GM23338 (cell line): ENCODE measurements at regions not wholly inside any gene's neighbourhood (a gene's known extent, or its start where the extent isn't known, plus 50 kb on each side); places are given as distances from the start of the nearest gene placed in this dataset.

Source experiments
- ATAC-seq: fragments of 200-7000 bp; cut with Tn5 transposase; 3 replicates; pipeline ENCODE4 v1.9.1; 2020
- DNase-seq: peaks from one replicate; pipeline ENCODE4 v3.0.0-alpha.2; 2015; ENCODE audit warnings: low spot score
- H2AFZ ChIP-seq: fragments of 200-600 bp; sonication (generic); 2 replicates; pipeline ENCODE4 v1.8.0; 2016; ENCODE audit warnings: antibody characterized with exemption, mild to moderate bottlenecking, moderate library complexity
- H3F3A ChIP-seq: fragments of 200-600 bp; sonication (generic); replicated peaks from 2 replicates; pipeline ENCODE4 v1.8.0; 2017; ENCODE audit warnings: antibody characterized with exemption, mixed run types, low read depth
- H3K27ac ChIP-seq: fragments of 200-600 bp; sonication (generic); 2 replicates; pipeline ENCODE4 v1.6.1; 2016; ENCODE audit warnings: low read depth
- H3K27me3 ChIP-seq: fragments of 200-600 bp; sonication (generic); 2 replicates; pipeline ENCODE4 v1.8.0; 2016; ENCODE audit warnings: mild to moderate bottlenecking, mixed run types, moderate library complexity; ENCODE audit not compliant: insufficient read depth
- H3K36me3 ChIP-seq: fragments of 200-600 bp; sonication (generic); 2 replicates; pipeline ENCODE4 v1.8.0; 2016; ENCODE audit warnings: mild to moderate bottlenecking; ENCODE audit not compliant: insufficient read depth
- H3K4me1 ChIP-seq: fragments of 200-600 bp; sonication (generic); 2 replicates; pipeline ENCODE4 v1.8.0; 2016; ENCODE audit warnings: mild to moderate bottlenecking, moderate library complexity; ENCODE audit not compliant: insufficient read depth
- H3K4me2 ChIP-seq: fragments of 200-600 bp; sonication (generic); 2 replicates; pipeline ENCODE4 v1.7.1; 2017; ENCODE audit warnings: mixed run types
- H3K4me3 ChIP-seq: fragments of 200-600 bp; sonication (generic); 2 replicates; pipeline ENCODE4 v1.6.1; 2016; ENCODE audit warnings: mixed run types
- H3K79me2 ChIP-seq: fragments of 200-600 bp; sonication (generic); replicated peaks from 2 replicates; pipeline ENCODE4 v1.8.0; 2017; ENCODE audit warnings: mild to moderate bottlenecking; ENCODE audit not compliant: insufficient read depth
- H3K9me2 ChIP-seq: fragments of 200-600 bp; sonication (generic); 2 replicates; pipeline ENCODE4 v1.8.0; 2017; ENCODE audit not compliant: insufficient read depth
- H4K20me1 ChIP-seq: fragments of 200-600 bp; sonication (generic); replicated peaks from 2 replicates; pipeline ENCODE4 v1.8.0; 2017; ENCODE audit warnings: mild to moderate bottlenecking; ENCODE audit not compliant: insufficient read depth
- H3K27ac Mint-ChIP-seq: 2 replicates; pipeline ENCODE4 v1.8.0; 2020; ENCODE audit warnings: inconsistent platforms, mild to moderate bottlenecking, moderate library complexity, mixed read lengths
- H3K27me3 Mint-ChIP-seq: 3 replicates; pipeline ENCODE4 v1.8.0; 2022; ENCODE audit warnings: low read depth, mild to moderate bottlenecking, moderate library complexity, mixed read lengths, inconsistent platforms; ENCODE audit not compliant: insufficient read depth, poor library complexity
- H3K36me3 Mint-ChIP-seq: 3 replicates; pipeline ENCODE4 v1.8.0; 2021; ENCODE audit warnings: low read depth, mild to moderate bottlenecking, inconsistent platforms, moderate library complexity, mixed read lengths
- H3K4me1 Mint-ChIP-seq: 3 replicates; pipeline ENCODE4 v1.8.0; 2020; ENCODE audit warnings: mild to moderate bottlenecking, inconsistent platforms, mixed read lengths
- H3K4me3 Mint-ChIP-seq: 3 replicates; pipeline ENCODE4 v1.8.0; 2021; ENCODE audit warnings: moderate library complexity, mild to moderate bottlenecking, inconsistent platforms, mixed read lengths
- H3K9me3 Mint-ChIP-seq: 3 replicates; pipeline ENCODE4 v1.8.0; 2020; ENCODE audit warnings: moderate library complexity, mild to moderate bottlenecking, inconsistent platforms, mixed read lengths
- CREB1 ChIP-seq: fragments of 250-450 bp; sonication (Bioruptor Pico); IDR thresholded peaks from 2 replicates; pipeline ENCODE4 v1.5.0; 2020; ENCODE audit warnings: low read depth, mild to moderate bottlenecking, moderate library complexity
- EZH2 ChIP-seq: fragments of 200-600 bp; sonication (generic); IDR thresholded peaks from one replicate; pipeline ENCODE4 v1.8.0; 2017; ENCODE audit warnings: antibody characterized with exemption, mild to moderate bottlenecking, low read depth; ENCODE audit not compliant: unreplicated experiment
- EZH2phosphoT487 ChIP-seq: fragments of 200-600 bp; sonication (generic); IDR thresholded peaks from one replicate; pipeline ENCODE4 v1.8.1; 2018; ENCODE audit warnings: antibody characterized with exemption; ENCODE audit not compliant: unreplicated experiment
- NANOG ChIP-seq: IDR thresholded peaks from 2 replicates; pipeline ENCODE4 v1.6.1; 2016; ENCODE audit warnings: antibody characterized with exemption, borderline replicate concordance
- POLR2AphosphoS5 ChIP-seq: IDR thresholded peaks from 2 replicates; pipeline ENCODE4 v1.6.1; 2016; ENCODE audit warnings: antibody characterized with exemption, low read depth
- ZNF114 ChIP-seq: fragments of 250-450 bp; sonication (Bioruptor Pico); IDR thresholded peaks from 2 replicates; pipeline ENCODE4 v1.5.0; 2020; ENCODE audit warnings: mild to moderate bottlenecking, moderate library complexity
- ZNF331 ChIP-seq: fragments of 250-450 bp; sonication (Bioruptor Pico); IDR thresholded peaks from 2 replicates; pipeline ENCODE4 v1.5.0; 2020; ENCODE audit warnings: low read depth, mild to moderate bottlenecking, moderate library complexity
- TF ChIP-seq, protein P1 (sequence below): fragments of 250-450 bp; sonication (Bioruptor Pico); IDR thresholded peaks from 2 replicates; pipeline ENCODE4 v1.5.0; 2020; ENCODE audit warnings: mild to moderate bottlenecking, moderate library complexity
- TF ChIP-seq, protein P2 (sequence below): IDR thresholded peaks from 2 replicates; pipeline ENCODE4 v1.6.1; 2016; ENCODE audit warnings: antibody characterized with exemption
- TF ChIP-seq, protein P3 (sequence below), 2 experiments: fragments of 200-600 bp in 1 of 2; sonication (generic) in 1 of 2; conservative IDR thresholded peaks; 2 replicates each; pipeline versions ENCODE4 v1.5.1 to v1.6.1; 2016 to 2017; ENCODE audit warnings: antibody characterized with exemption in 2 of 2, low read depth in 2 of 2, mild to moderate bottlenecking in 2 of 2, moderate library complexity in 1 of 2

DNA sequence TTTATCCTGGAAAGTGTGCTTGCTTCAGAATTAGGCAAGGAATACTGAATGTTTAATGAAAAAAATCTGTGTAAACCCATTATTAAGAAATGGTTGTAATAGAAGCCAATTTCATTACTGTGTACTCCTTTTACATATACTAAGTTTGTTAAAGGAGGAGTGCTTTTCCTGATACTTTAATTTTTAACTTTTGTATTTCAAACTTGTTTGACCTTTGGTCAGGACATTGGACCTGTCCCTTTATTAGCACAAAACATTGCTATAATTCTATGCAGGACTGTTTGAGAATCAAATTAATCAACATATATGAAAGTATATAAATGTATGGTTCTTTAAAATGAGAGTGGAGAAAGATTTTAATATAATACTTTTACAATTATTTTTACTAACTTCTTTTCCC is 659.6 kb downstream of the TMTC2 start (continued):
- TF ChIP-seq, protein P1, sequence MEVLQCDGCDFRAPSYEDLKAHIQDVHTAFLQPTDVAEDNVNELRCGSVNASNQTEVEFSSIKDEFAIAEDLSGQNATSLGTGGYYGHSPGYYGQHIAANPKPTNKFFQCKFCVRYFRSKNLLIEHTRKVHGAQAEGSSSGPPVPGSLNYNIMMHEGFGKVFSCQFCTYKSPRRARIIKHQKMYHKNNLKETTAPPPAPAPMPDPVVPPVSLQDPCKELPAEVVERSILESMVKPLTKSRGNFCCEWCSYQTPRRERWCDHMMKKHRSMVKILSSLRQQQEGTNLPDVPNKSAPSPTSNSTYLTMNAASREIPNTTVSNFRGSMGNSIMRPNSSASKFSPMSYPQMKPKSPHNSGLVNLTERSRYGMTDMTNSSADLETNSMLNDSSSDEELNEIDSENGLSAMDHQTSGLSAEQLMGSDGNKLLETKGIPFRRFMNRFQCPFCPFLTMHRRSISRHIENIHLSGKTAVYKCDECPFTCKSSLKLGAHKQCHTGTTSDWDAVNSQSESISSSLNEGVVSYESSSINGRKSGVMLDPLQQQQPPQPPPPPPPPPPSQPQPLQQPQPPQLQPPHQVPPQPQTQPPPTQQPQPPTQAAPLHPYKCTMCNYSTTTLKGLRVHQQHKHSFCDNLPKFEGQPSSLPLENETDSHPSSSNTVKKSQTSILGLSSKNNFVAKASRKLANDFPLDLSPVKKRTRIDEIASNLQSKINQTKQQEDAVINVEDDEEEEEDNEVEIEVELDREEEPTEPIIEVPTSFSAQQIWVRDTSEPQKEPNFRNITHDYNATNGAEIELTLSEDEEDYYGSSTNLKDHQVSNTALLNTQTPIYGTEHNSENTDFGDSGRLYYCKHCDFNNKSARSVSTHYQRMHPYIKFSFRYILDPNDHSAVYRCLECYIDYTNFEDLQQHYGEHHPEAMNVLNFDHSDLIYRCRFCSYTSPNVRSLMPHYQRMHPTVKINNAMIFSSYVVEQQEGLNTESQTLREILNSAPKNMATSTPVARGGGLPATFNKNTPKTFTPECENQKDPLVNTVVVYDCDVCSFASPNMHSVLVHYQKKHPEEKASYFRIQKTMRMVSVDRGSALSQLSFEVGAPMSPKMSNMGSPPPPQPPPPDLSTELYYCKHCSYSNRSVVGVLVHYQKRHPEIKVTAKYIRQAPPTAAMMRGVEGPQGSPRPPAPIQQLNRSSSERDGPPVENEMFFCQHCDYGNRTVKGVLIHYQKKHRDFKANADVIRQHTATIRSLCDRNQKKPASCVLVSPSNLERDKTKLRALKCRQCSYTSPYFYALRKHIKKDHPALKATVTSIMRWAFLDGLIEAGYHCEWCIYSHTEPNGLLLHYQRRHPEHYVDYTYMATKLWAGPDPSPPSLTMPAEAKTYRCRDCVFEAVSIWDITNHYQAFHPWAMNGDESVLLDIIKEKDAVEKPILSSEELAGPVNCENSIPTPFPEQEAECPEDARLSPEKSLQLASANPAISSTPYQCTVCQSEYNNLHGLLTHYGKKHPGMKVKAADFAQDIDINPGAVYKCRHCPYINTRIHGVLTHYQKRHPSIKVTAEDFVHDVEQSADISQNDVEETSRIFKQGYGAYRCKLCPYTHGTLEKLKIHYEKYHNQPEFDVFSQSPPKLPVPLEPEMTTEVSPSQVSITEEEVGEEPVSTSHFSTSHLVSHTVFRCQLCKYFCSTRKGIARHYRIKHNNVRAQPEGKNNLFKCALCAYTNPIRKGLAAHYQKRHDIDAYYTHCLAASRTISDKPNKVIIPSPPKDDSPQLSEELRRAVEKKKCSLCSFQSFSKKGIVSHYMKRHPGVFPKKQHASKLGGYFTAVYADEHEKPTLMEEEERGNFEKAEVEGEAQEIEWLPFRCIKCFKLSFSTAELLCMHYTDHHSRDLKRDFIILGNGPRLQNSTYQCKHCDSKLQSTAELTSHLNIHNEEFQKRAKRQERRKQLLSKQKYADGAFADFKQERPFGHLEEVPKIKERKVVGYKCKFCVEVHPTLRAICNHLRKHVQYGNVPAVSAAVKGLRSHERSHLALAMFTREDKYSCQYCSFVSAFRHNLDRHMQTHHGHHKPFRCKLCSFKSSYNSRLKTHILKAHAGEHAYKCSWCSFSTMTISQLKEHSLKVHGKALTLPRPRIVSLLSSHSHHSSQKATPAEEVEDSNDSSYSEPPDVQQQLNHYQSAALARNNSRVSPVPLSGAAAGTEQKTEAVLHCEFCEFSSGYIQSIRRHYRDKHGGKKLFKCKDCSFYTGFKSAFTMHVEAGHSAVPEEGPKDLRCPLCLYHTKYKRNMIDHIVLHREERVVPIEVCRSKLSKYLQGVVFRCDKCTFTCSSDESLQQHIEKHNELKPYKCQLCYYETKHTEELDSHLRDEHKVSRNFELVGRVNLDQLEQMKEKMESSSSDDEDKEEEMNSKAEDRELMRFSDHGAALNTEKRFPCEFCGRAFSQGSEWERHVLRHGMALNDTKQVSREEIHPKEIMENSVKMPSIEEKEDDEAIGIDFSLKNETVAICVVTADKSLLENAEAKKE (CRISPR knock-in tag): no peak
- no peak for TF ChIP-seq EZH2phosphoT487
- TF ChIP-seq CREB1: no peak
- no peak for TF ChIP-seq EZH2
- TF ChIP-seq ZNF331 (CRISPR knock-in tag): no peak

DNA sequence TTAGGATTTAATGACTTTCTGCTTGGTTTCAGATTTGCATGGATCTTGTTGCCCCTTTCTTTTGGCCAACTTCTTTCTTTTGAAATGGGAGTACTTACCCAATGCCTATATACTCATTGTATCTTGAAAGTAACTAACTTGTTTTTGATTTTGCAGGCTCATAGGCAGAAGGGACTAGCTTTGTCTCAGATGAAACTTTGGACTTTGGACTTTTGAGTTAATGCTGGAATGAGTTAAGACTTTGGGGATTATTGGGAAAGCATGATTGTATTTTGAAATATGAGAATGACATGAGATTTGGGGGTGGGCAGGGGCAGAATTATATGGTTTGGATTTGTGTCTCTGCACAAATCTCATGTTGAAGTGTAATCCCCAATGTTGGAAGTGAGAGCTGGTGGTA is 657.1 kb downstream of the TMTC2 start:
- Mint-ChIP-seq H3K9me3 (peaks cover 3% of the 10 kb centered on the region; the same call in 1 of the 3 replicates), H3K4me1 (no peaks in the 10 kb centered on the region), H3K27ac (no peak overlapping the region), H3K36me3 (no peaks in the 10 kb centered on the region), H3K27me3 (no peaks in the 10 kb centered on the region), H3K4me3 (no peak overlapping the region)
- Histone ChIP-seq H3K27me3 (no peaks in the 10 kb centered on the region), H3K27ac (no peak overlapping the region), H4K20me1 (no peaks in the 10 kb centered on the region), H3K4me3 (no peak overlapping the region), H3F3A (no peaks in the 10 kb centered on the region), H3K9me2 (peaks cover 7% of the 10 kb centered on the region), H3K36me3 (no peaks in the 10 kb centered on the region), H3K4me2 (no peak overlapping the region), H3K4me1 (no peaks in the 10 kb centered on the region), H2AFZ (no peak overlapping the region), H3K79me2 (no peaks in the 10 kb centered on the region)
- no peak for DNase-seq
- no peak for ATAC-seq
- no peak for TF ChIP-seq POLR2AphosphoS5
- TF ChIP-seq ZNF114: no peak
- no peak for TF ChIP-seq CREB1
- TF ChIP-seq, protein P2, sequence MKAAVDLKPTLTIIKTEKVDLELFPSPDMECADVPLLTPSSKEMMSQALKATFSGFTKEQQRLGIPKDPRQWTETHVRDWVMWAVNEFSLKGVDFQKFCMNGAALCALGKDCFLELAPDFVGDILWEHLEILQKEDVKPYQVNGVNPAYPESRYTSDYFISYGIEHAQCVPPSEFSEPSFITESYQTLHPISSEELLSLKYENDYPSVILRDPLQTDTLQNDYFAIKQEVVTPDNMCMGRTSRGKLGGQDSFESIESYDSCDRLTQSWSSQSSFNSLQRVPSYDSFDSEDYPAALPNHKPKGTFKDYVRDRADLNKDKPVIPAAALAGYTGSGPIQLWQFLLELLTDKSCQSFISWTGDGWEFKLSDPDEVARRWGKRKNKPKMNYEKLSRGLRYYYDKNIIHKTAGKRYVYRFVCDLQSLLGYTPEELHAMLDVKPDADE: no peak
- no peak for TF ChIP-seq EZH2phosphoT487
- TF ChIP-seq, protein P3, sequence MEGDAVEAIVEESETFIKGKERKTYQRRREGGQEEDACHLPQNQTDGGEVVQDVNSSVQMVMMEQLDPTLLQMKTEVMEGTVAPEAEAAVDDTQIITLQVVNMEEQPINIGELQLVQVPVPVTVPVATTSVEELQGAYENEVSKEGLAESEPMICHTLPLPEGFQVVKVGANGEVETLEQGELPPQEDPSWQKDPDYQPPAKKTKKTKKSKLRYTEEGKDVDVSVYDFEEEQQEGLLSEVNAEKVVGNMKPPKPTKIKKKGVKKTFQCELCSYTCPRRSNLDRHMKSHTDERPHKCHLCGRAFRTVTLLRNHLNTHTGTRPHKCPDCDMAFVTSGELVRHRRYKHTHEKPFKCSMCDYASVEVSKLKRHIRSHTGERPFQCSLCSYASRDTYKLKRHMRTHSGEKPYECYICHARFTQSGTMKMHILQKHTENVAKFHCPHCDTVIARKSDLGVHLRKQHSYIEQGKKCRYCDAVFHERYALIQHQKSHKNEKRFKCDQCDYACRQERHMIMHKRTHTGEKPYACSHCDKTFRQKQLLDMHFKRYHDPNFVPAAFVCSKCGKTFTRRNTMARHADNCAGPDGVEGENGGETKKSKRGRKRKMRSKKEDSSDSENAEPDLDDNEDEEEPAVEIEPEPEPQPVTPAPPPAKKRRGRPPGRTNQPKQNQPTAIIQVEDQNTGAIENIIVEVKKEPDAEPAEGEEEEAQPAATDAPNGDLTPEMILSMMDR (conservative IDR thresholded peaks at IDR 0.05; ENCODE audit: low read depth in 2 of 2): no peak
- no peak for TF ChIP-seq NANOG
